SKM-1 treated with dmso at 0.1 percent for 144 hours (cell line): ENCODE measurements at regions not wholly inside any gene's neighbourhood (a gene's known extent, or its start where the extent isn't known, plus 50 kb on each side); places are given as distances from the start of the nearest gene placed in this dataset.
"Not testable (repeated sequence)": the region's sequence is repeated elsewhere in the genome, so short reads cannot be mapped to it uniquely, and the experiment has no call there.

Experiments
- DNase-seq: peaks from one replicate; lab custom pipeline; 2025; ENCODE audit not compliant: unreplicated experiment; lab: John Stamatoyannopoulos, UW

DNA sequence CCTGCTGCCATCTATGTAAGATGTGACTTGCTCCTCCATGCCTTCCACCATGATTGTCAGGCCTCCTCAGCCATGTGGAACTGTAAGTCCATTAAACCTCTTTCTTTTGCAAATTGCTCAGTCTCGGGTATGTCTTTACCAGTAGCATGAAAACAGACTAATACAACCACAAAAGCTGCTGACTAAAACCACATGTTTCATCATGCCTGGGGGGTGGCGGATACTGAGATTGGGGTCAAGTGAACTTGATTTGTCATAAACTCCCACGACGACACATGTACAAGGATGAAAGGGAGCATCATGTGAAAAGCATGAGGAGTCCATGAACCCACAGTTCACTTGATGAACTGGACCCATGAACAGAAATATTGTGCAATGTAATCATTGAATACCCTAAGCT lies 134.9 kb upstream of the ANK3 start:
- DNase-seq, result no peak

- not testable (repeated sequence) for DNase-seq
These were observed 133.7 kb upstream of the ANK3 start for GRCh38 chr10:60523371-60523770.

DNA sequence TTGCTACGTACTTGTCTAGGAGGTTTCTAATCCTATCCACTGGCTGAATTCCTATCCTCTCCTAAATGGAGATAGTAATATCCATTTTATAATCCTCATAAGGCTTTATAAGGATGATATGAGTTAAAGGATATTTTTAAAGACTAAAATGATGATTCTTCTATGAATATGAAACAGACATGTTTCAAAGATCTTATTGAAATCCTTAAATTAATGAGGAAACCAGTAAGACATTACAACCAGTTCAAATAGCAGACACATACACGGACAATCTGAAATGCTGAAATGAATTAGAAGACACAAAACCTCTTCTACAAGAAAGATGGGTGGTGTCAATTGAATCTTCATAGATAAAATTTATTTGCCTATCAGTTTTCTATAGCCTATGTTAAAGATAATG lies 132.9 kb upstream of the ANK3 start:
- no peak for DNase-seq

GRCh38 chr10:60521974-60522405 lies 132.3 kb upstream of the ANK3 start:
- DNase-seq, result no peak

GRCh38 chr10:60518745-60519144 lies 129.1 kb upstream of the ANK3 start:
- no peak for DNase-seq

DNA sequence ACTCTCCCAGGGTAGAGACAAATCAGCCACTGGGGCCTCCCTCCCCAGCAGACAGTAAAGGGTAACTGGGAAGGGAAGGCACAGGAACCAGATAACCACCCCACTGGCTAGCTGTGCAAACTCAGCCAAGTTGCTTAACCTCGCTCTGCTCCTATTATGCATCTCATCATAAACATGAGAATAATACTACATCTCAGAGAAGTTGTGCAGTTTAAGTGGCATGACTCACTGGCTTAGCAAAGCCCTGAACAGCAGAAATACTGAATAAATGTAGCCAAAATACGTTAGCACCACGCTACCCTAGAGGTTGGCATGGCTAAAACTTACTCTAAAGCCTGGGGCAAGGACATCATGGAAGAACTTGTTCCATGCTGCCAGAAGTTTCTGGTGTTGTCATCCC lies 128.1 kb upstream of the ANK3 start:
- DNase-seq, result no peak

DNA sequence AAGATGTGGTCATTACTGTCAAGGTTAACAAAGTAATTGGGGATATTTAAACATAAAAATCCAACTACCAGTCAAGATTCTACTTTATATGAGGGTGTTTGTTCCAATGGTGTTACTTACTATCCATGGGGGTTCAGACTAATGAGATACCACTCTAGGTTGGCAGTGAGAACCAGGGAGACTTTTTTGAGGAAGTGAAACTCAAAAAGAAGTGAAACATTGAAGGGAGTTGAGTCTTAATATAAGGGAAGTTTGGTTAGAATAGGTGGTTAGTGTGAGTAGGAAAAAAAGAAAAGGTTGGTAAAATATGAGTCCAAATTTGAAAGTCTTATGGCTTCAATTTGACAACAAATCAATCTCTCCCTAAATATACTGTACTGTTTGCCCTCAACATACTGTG lies 123.6 kb upstream of the ANK3 start:
- DNase-seq, result no peak

DNA sequence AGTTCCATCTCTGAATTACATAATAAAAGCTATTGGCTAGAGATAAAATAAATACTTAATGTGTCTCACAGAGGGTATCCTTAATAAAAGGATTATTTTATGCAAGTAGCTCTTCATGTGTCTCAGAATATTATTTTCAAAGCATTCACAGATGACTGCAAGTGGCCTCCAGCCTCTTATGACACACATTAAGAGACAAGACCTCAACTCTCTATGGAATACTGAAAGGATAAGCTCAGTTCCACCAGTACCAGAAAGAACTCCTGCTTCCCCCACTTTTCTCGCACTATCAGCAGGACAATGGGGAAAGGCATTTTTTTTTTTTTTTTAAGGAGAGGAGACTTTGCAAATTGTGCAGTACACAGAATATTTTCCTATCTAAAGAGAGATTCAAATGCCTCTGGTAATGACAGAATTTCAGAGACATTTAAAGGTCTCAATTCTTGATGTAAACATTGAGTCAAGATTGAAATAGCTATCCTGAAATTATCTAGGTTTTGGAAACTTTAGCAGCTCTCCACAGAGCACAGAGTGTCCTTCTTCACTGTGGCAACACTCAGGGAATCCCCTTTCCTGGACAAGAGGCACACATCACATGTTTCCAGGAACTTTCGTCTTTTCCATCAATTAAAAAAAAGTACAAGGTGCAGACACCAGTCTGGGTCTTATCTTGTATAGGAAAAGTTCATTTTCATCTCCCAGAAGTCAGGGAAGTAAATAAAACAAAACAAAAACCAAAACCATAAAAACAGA lies 122.0 kb upstream of the ANK3 start:
- no peak for DNase-seq

- DNase-seq, result no peak
These were observed 119.2 kb upstream of the ANK3 start for GRCh38 chr10:60508831-60509230.

- DNase-seq, result no peak
These were observed 118.4 kb upstream of the ANK3 start for GRCh38 chr10:60508037-60508436.

GRCh38 chr10:60502621-60503020 lies 112.9 kb upstream of the ANK3 start:
- no peak for DNase-seq

DNA sequence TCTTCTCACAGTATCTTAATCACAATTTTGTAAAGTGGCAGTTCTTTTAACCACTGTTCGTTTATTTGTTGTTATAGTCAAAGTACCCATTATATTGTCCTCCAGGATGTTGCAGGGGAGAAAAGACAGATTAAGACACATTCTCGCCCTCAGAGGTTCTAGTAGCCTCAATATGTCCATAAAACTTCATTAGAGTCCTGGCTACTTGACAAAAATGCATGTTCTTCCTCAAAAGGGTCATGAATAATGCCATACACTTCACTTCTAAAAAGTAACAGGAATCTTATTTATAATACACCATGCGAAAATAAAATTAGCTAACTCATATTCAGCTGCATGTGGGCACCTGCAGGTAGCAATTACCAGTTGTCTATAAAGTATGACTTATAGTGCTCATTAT lies 109.3 kb upstream of the ANK3 start:
- DNase-seq, result no peak

GRCh38 chr10:60497364-60497763 lies 107.7 kb upstream of the ANK3 start:
- DNase-seq, result no peak

DNA sequence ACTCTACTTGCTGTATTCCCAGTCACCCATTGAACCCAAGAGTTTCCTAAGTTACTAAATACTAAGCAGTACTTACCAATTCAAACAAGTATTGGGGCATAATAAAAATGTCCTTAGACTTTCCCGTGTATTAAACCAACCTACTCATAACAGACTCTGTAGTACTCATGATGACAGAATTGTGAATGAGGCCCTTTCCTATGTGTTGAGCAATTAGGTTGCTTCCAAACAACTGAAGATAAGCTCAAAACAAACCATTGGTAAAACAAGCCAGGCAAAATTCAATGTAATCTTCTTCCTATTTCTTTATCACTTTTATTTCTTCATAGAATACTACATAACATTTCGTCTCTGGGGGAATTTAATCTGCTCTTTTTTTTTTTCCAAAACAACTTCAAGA lies 106.5 kb upstream of the ANK3 start:
- no peak for DNase-seq

GRCh38 chr10:60495338-60496055 lies 105.8 kb upstream of the ANK3 start:
- DNase-seq, result no peak

DNA sequence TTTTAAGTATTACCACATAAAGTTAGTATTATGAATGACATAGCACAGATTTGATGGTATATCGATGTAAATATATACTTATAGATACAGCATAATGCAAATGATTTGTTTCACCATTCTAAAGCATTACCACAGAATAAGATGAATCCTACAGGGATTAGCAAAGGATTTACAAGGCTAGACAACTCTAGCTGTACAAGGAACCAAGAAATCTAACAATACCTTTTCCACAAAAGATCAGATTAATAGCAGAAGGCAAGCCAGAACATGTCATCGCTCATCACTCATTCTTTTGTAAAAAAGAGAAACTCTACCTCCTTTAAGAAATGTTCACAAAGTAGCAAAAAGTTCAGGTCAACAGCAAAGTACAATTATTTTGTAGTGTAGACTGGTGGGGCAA lies 105.1 kb upstream of the ANK3 start:
- no peak for DNase-seq

- no peak for DNase-seq
These were observed 101.5 kb upstream of the ANK3 start for GRCh38 chr10:60491162-60491561.

GRCh38 chr10:60490013-60490412 lies 100.3 kb upstream of the ANK3 start:
- DNase-seq, result no peak

- DNase-seq, result no peak
These were observed 98.5 kb upstream of the ANK3 start for GRCh38 chr10:60488111-60488669.

GRCh38 chr10:60487543-60487942 lies 97.9 kb upstream of the ANK3 start:
- no peak for DNase-seq

GRCh38 chr10:60485025-60485424 lies 95.3 kb upstream of the ANK3 start:
- no peak for DNase-seq

- DNase-seq, result no peak
These were observed 91.3 kb upstream of the ANK3 start for GRCh38 chr10:60480865-60481563.
